HG02981 (cell line): ENCODE measurements at regions not wholly inside any gene's neighbourhood (a gene's known extent, or its start where the extent isn't known, plus 50 kb on each side); places are given as distances from the start of the nearest gene placed in this dataset.
"Not testable (repeated sequence)": the region's sequence is repeated elsewhere in the genome, so short reads cannot be mapped to it uniquely, and the experiment has no call there.

ENCODE experiments used
- ATAC-seq: cut with Tn5 transposase; IDR thresholded peaks from one replicate; pipeline ENCODE4 v1.9.1; 2021; ENCODE audit warnings: mild to moderate bottlenecking, moderate library complexity; ENCODE audit not compliant: unreplicated experiment

- ATAC-seq: no peak
Measured at GRCh38 chr4:174012886-174013259, 270.6 kb downstream of the FBXO8 start.

- no peak for ATAC-seq
Measured at GRCh38 chr4:174012135-174012885, 271.2 kb downstream of the FBXO8 start.

GRCh38 chr4:174010547-174010946 lies 272.9 kb downstream of the FBXO8 start:
- ATAC-seq: no peak

GRCh38 chr4:174009686-174010451 lies 273.6 kb downstream of the FBXO8 start:
- ATAC-seq: no peak

GRCh38 chr4:174005422-174005821 lies 278.0 kb downstream of the FBXO8 start:
- ATAC-seq: no peak

GRCh38 chr4:173998471-173999144 lies 284.9 kb downstream of the FBXO8 start:
- no peak for ATAC-seq

- ATAC-seq: not testable (repeated sequence)
Measured at GRCh38 chr4:173995779-173996178, 287.7 kb downstream of the FBXO8 start.

GRCh38 chr4:173991814-173992213 lies 291.7 kb downstream of the FBXO8 start:
- no peak for ATAC-seq

- no peak for ATAC-seq
Measured at GRCh38 chr4:173991316-173991715, 292.2 kb downstream of the FBXO8 start.

GRCh38 chr4:173990869-173991210 lies 292.6 kb downstream of the FBXO8 start:
- no peak for ATAC-seq

- ATAC-seq: no peak
Measured at GRCh38 chr4:173990126-173990868, 293.2 kb downstream of the FBXO8 start.

GRCh38 chr4:173963523-173963922 lies 319.9 kb downstream of the FBXO8 start:
- not testable (repeated sequence) for ATAC-seq

GRCh38 chr4:173960398-173960797 lies 323.1 kb downstream of the FBXO8 start:
- ATAC-seq: no peak

- ATAC-seq: no peak
Measured at GRCh38 chr4:173958445-173958844, 325.0 kb downstream of the FBXO8 start.

GRCh38 chr4:173943547-173943946 lies 339.9 kb downstream of the FBXO8 start:
- no peak for ATAC-seq

- no peak for ATAC-seq
Measured at GRCh38 chr4:173940146-173940545, 343.3 kb downstream of the FBXO8 start.

- no peak for ATAC-seq
Measured at GRCh38 chr4:173937631-173938270, 345.7 kb downstream of the FBXO8 start.

- ATAC-seq: no peak
Measured at GRCh38 chr4:173936861-173937260, 346.6 kb downstream of the FBXO8 start.

- no peak for ATAC-seq
Measured at GRCh38 chr4:173935622-173936405, 347.7 kb downstream of the FBXO8 start.
